ENCODE measurements at regions not wholly inside any gene's neighbourhood (a gene's known extent, or its start where the extent isn't known, plus 50 kb on each side); places are given as distances from the start of the nearest gene placed in this dataset.

GRCh38 chr6:23305325-23305943 lies 736.1 kb downstream of the HDGFL1 start:
- H3K4me3 ChIP-seq (ENCODE audit: low read length in 3 of 3) = no peak overlapping the region
- DNase-seq (no peak), FAIRE-seq (no peak)
- H3K9ac ChIP-seq (ENCODE audit: low read length in 3 of 3) = no peak overlapping the region
- no peaks in the 10 kb centered on the region for H3K27me3 ChIP-seq (ENCODE audit: control insufficient read depth, insufficient read depth, low read length)
- no peaks in the 10 kb centered on the region for H3K9me3 ChIP-seq (ENCODE audit: control insufficient read depth in 2 of 3, insufficient read depth in 1 of 3, low read length in 3 of 3)
- no peak for TF ChIP-seq CTCF (IDR thresholded peaks at IDR 0.05; ENCODE audit: borderline replicate concordance, extremely low read depth, insufficient read depth)
- no peaks in the 10 kb centered on the region for H3K36me3 ChIP-seq (ENCODE audit: control insufficient read depth in 2 of 3, insufficient read depth in 3 of 3, low read length in 3 of 3)
- H3K27ac ChIP-seq (ENCODE audit: low read depth in 2 of 2, low read length in 2 of 2) = no peak overlapping the region
- no peaks in the 10 kb centered on the region for H3K4me1 ChIP-seq (ENCODE audit: control insufficient read depth in 2 of 3, insufficient read depth in 2 of 3, low read depth in 1 of 3, low read length in 3 of 3)
- intact Hi-C loops (cut with DNase I) = no loop called here

- no peaks in the 10 kb centered on the region for H3K36me3 ChIP-seq (ENCODE audit: control insufficient read depth in 2 of 3, insufficient read depth in 3 of 3, low read length in 3 of 3)
- DNase-seq (no peak), FAIRE-seq (no peak)
- intact Hi-C loops (cut with DNase I) = no loop called here
- no peaks in the 10 kb centered on the region for H3K9me3 ChIP-seq (ENCODE audit: control insufficient read depth in 2 of 3, insufficient read depth in 1 of 3, low read length in 3 of 3)
- no peak overlapping the region for H3K4me3 ChIP-seq (ENCODE audit: low read length in 3 of 3)
- no peak overlapping the region for H3K9ac ChIP-seq (ENCODE audit: low read length in 3 of 3)
- no peaks in the 10 kb centered on the region for H3K27me3 ChIP-seq (ENCODE audit: control insufficient read depth, insufficient read depth, low read length)
- no peak overlapping the region for H3K27ac ChIP-seq (ENCODE audit: low read depth in 2 of 2, low read length in 2 of 2)
- TF ChIP-seq CTCF (IDR thresholded peaks at IDR 0.05; ENCODE audit: borderline replicate concordance, extremely low read depth, insufficient read depth) = no peak
- no peaks in the 10 kb centered on the region for H3K4me1 ChIP-seq (ENCODE audit: control insufficient read depth in 2 of 3, insufficient read depth in 2 of 3, low read depth in 1 of 3, low read length in 3 of 3)
Observed at GRCh38 chr6:23306251-23306950, 737.0 kb downstream of the HDGFL1 start.

- H3K4me3 ChIP-seq (ENCODE audit: low read length in 3 of 3) = no peak overlapping the region
- no peaks in the 10 kb centered on the region for H3K9me3 ChIP-seq (ENCODE audit: control insufficient read depth in 2 of 3, insufficient read depth in 1 of 3, low read length in 3 of 3)
- H3K4me1 ChIP-seq (ENCODE audit: control insufficient read depth in 2 of 3, insufficient read depth in 2 of 3, low read depth in 1 of 3, low read length in 3 of 3) = no peaks in the 10 kb centered on the region
- H3K27me3 ChIP-seq (ENCODE audit: control insufficient read depth, insufficient read depth, low read length) = no peaks in the 10 kb centered on the region
- H3K27ac ChIP-seq (ENCODE audit: low read depth in 2 of 2, low read length in 2 of 2) = no peak overlapping the region
- H3K9ac ChIP-seq (ENCODE audit: low read length in 3 of 3) = no peak overlapping the region
- DNase-seq (no peak), FAIRE-seq (no peak)
- TF ChIP-seq CTCF (IDR thresholded peaks at IDR 0.05; ENCODE audit: borderline replicate concordance, extremely low read depth, insufficient read depth) = no peak
- intact Hi-C loops (cut with DNase I) = no loop called here
- no peaks in the 10 kb centered on the region for H3K36me3 ChIP-seq (ENCODE audit: control insufficient read depth in 2 of 3, insufficient read depth in 3 of 3, low read length in 3 of 3)
Observed at GRCh38 chr6:23307516-23307915, 738.1 kb downstream of the HDGFL1 start.
